Epidermal melanocyte (primary cell): ENCODE measurements at regions not wholly inside any gene's neighbourhood (a gene's known extent, or its start where the extent isn't known, plus 50 kb on each side); places are given as distances from the start of the nearest gene placed in this dataset.

Experiments used
- DNase-seq: peaks from one replicate; pipeline ENCODE4 v3.0.0; 2011; ENCODE audit warnings: low spot score; ENCODE audit not compliant: insufficient read length

GRCh38 chr16:80303691-80304090, 237.1 kb upstream of the DYNLRB2 start:
- no peak for DNase-seq

- no peak for DNase-seq
Measured at GRCh38 chr16:80300876-80301275, 239.9 kb upstream of the DYNLRB2 start.

- DNase-seq = no peak
Measured at GRCh38 chr16:80300456-80300855, 240.3 kb upstream of the DYNLRB2 start.

DNA sequence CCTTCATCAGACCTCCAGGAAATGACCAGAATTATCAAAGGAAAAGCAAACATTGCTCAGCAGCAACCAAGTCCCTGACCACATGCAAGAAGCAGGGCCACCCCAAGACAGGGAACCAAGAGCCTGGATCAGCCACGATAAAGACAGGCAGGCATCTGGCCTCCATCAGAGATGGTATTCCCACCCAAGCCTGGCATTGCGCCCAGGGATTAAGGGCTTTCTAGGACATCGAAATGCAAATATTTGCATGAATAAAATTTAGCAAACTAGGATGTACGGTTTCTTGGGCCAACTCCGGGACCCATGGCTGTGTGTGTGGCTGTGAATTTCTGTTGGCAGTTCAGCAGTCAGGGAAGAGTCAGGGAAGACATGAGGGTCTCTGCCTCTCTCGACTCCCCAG, 241.4 kb upstream of the DYNLRB2 start:
- no peak for DNase-seq

DNA sequence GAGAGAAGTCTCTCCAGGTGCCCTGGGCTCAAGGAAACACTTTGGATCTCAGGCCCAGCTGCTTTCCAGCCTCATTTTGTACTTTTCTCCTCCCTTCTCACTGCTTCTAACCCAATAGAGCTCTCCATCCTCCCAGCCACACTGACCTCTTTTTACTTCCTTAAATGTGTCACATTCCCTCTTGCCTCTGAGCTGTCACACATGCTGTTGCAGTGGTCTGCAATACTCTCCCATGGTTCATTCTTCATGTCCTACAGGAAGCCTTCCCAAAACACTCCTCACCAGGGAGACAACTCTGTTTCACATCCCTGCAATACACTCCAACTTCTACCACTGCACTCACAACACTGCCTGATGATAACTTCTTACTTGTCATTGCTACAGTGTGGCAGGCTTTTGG, 242.1 kb upstream of the DYNLRB2 start:
- DNase-seq = no peak

- DNase-seq = no peak
Measured at GRCh38 chr16:80296034-80296433, 244.8 kb upstream of the DYNLRB2 start.

DNA sequence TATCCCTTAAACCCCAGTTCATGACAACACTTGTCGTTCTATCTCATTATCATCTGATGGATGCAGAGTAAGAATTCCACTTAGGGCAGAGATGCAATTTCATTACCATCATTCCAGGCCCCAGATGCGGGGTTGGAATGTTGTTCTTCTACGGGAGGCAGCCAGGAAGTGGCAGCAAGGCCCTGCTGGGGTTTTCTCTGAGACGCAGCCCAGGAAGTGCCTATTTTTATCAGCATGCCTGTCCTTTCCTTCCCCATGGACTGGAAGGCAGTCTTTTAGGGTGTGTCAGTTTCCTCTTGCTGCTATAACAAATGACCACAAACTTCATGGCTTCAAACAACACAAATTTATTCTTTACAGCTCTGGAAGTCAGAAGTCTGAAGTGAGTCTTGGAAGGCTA, 246.6 kb upstream of the DYNLRB2 start:
- DNase-seq = no peak

- DNase-seq = no peak
Measured at GRCh38 chr16:80288616-80289015, 252.2 kb upstream of the DYNLRB2 start.

GRCh38 chr16:80287674-80288073, 253.1 kb upstream of the DYNLRB2 start:
- DNase-seq = no peak

GRCh38 chr16:80285104-80285503, 255.7 kb upstream of the DYNLRB2 start:
- no peak for DNase-seq

DNA sequence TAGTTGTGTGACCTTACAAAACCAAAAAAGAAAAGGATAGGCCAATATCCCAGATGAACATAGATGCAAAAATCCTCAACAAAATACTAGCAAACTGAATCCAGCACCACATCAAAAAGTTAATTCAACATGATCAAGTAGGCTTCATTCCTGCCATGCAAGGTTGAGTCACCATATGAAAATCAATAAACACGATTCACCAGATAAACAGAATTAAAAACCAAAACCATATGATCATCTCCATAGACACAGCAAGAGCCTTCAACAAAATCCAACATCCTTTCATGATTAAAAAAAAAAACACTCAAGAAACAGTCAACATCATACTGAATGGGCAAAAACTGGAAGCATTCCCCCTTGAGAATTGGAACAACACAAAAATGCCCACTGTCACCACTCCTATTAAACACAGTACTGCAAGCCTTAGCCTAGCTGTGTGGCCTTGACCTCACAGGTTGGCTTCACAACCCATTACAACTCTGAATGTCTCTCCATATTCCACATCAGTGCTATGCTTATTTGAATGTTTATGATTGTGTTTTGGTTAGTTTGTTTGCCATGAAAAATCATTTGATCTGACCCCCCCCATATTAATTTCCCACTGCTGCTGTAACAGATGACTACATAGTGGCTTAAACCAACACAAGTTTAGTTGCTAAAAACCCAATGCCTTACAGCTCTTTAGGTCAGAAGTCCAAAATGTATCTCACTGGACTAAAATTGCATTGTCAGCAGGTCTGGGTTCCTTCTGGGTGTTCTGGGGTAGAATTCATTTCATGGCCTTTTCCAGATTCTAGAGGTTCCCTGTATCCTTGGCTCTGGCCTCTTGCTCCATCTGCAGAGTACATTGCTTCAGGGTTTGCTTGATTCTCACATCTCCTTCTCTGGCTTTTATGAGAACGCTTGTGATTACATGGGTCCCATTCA, 257.1 kb upstream of the DYNLRB2 start:
- no peak for DNase-seq

GRCh38 chr16:80280557-80280956, 260.2 kb upstream of the DYNLRB2 start:
- DNase-seq = no peak

DNA sequence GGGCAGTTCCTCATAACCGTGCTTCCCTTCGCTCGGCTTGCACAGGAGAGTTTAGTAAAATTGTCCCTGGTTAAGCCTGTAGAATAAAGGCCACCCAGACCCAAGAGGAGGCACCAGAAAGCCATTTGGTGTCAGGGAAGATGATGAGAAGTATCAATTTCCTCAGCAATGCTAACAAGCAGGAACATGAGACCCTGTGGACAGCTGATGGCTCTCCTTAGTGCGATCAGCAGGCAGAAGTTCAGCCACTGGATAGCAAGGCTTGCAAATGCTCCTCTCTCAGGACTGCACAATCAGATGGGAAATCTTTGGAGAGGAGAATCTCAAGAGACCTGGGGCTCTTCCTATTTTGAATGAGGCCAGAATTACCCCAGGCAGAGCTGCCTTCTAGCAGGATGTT, 261.1 kb upstream of the DYNLRB2 start:
- no peak for DNase-seq

DNA sequence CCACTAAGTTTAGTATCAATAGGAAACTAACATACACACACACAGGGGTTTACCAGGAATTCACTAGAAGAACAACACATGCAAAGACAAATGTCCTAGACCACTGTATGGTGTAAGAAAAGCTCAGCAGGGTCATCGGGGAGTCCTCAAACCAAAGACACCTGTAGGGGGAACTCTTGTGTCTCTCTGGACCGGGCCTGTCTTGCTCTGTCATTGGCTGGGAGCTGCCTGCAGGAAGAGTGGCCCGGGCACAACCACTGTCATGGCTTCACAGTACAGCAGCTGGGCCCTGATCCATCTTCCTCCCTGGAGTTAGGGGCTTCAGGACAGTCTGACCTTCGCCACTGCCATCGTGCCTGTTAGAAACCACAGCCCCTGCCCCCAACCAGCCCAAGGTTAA, 263.6 kb upstream of the DYNLRB2 start:
- no peak for DNase-seq

- DNase-seq = no peak
Measured at GRCh38 chr16:80274576-80275191, 266.1 kb upstream of the DYNLRB2 start.

- no peak for DNase-seq
Measured at GRCh38 chr16:80273635-80274538, 266.9 kb upstream of the DYNLRB2 start.

DNA sequence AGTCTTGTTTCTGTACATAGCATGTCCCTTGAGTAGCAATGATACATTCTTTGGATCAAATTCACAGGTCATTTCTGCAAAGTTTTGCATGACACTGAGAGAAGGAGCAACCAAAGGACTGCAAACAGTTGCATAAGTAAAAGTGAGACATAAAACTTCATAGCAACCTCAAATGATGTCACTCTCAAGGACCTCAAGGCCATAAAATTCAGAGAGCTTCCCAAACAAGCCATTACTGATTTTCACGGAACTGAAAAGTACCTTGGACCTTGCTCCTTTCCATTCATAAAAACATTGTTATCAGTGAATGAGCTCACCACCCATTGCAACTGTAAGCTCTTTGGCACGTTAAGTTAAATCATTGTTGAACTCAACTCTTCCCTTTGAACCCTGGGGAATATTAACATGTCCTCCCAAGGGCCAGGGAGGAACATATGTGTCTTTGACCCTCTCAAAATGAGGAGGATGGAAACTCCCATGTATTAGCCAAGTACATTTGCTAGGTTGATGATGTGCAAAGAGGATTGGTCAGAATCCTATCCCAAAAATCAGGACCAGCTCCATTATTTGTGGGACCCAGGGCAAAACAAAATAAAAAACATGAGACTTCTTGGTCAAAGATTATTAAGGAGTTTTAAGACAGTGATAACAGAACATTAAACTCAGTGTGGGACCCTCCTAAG, 275.0 kb upstream of the DYNLRB2 start:
- DNase-seq = no peak

GRCh38 chr16:80263848-80264694, 276.7 kb upstream of the DYNLRB2 start:
- DNase-seq = no peak

GRCh38 chr16:80263181-80263823, 277.5 kb upstream of the DYNLRB2 start:
- peak; percentile 35 for DNase-seq

- no peak for DNase-seq
Measured at GRCh38 chr16:80260906-80261311, 279.9 kb upstream of the DYNLRB2 start.
